ENCODE measurements at regions not wholly inside any gene's neighbourhood (a gene's known extent, or its start where the extent isn't known, plus 50 kb on each side); places are given as distances from the start of the nearest gene placed in this dataset.

DNA sequence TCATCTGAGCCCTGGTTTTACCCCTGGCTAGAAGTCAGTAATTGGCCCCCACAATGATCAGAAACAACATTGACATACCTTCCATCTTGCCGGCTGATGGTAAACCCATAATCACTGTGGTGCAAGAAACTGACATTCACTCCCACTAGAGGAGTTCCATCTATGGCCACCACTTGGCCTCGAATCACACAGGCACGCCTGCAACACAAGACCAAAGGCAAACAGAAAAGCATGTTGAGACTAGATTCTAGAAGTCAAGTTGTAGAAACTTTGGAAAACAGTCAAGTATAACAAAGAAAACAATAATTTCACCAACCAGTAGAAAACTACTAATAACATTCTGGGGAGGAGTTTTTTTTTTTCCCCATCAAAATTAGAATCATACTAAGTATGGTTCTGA lies 183.4 kb downstream of the SH2D1A start:
- DNase-seq, result no peak

DNA sequence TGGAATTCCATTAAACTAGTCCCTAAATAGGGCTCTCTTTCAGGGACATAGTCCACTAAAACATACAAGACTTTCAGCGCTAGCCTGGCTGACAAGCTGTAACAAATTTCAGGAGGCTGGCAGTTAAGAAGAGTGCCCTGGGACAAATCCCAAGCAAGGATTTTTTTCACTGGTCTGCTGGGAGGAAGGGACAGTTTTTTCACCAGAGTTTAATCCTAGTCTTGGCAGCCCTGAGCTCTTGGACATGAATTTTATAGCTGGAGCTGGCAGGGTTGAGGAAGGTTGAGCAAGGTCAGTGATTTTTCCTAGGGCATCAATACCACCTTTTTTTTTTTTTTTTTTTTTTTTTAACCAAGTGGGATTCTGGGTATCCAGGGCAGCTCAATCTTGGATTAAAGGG lies 184.4 kb downstream of the SH2D1A start:
- DNase-seq, result no peak

DNA sequence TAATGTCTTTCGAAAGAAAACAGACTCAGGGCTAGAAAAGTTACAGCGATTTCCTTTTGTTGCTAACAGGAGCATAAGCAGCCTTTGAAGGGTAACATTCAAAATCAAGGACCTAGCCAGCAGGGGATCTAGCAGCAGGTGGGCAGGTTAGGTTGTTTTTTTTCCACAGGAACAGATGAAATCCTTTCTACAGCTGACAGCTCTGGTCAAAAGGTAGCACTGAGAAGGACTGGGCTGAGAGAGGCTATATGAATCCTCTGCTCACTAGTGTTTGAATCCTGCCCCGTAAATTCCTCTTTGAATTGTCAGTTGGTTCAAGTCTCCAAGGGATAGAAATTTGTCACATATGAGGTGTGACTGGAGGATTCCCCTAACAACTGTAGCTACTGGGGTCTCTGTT lies 188.2 kb downstream of the SH2D1A start:
- DNase-seq, result no peak

DNA sequence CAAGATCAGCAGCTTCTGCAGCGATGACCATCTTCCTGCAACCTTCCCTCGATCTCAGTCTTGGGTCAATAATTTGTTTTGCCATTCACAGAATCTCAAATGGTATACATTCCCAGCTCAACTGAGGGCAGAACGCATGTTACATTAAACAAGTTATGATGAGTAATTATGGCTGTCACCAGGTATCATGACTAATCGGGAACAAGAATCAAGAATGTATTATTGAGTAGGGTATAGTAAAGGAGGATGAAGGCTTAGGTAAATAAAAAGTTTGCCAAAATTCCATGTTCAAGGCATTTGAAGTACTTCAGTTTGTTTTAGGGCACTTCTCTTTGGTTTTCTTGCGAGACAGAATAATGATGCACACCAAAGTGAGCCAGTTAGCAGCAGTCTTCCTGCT lies 194.1 kb downstream of the SH2D1A start:
- no peak for DNase-seq

DNA sequence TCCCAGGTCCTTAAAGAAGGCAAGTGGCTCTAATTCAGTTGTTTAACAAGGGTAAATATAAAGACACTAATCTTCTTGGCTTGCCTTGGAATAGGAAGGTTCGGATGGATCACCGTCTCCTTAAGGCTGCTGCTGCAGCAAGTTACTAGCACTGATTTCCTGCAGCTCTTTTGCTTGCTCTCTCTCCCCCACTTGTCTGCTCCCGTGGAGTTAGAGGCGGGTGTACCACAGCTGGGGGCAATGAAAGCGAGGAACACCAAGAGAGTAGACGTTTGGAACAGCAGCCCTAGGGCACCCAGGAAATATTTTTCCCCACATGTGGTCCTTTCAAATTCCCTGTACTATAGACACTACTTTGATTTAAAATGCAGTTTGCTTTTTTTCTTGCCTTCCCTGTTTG lies 202.2 kb downstream of the SH2D1A start:
- DNase-seq, result no peak

DNA sequence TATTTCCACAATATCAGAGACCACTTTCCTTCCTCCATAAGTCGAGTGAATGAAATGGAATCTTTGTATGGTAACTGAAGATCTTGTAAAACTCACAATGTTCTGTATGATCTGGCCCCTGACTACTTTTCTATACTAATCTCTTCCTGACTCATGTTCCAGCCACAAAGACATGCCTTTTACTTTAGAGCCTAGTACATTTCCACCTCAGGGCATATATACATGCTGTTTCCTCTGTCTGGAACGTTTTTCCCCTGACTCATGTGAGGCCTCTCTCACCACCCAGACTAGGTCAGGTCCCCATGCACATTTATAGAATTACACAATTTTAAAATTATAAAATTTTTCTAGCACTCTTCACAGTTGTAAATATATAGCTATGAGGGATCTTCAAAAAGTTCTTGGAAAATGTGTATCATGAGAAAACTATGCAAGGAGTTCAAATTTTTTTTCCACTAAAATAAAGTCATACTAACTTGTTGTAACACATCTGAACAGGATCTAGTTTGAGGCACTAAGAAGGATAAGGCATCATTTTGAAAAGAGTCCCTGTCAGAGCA lies 208.8 kb downstream of the SH2D1A start:
- DNase-seq, result no peak

DNA sequence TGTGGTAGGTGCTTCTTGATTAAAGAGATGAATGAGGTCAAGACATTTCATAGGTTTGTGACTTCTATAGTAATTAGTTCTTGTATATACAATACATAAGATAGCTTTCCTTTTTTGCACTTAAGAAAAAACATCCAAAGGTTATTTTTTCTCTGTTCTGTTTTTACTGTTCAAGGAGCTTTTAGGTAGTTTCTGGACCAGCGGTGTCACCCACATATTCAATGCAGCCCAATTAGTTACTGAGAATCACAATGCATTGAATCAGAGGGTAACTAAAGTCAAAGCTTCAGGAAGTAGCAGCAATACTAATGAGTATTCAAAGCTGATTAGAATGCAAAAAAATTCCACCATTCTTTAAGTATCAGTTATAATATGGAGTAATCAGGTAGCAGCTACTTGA lies 211.6 kb downstream of the SH2D1A start:
- DNase-seq, result no peak

DNA sequence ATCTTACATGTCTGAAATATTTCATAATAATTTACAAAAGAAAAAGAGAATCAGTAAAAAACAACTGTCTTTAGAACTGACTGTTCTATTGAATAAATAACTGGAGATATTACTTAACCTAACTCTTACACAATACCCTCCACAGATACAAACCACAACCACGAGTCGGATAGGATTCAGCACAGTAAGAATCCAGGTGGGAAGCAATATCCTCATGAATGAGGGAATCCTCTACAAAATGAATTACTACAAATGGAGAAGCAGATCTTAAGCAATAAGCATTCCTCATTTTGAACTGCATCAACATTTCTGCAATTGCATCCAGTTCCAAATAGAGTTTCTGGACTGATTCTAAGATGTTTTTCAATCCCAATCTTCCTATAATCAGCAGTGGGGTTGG lies 227.1 kb downstream of the SH2D1A start:
- no peak for DNase-seq

DNA sequence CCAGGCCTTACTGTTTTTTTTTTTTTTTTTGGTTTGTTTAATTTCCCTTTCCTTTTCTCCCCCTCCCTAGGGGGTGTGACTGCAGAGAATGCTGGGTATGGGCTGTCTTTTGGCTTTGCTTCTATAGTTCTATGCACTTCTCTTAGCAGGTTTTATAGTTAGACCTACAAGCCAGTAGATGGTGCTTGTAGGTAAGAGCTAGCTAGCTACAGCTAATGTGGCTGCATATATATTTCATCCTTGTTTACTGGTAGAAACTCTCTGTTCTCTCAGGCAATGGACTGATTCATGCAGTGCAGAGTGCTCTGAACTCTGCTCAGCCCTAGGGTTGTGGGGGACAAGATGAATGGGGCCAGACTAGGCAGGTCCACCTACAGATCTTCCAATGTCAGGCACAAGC lies 246.4 kb downstream of the SH2D1A start:
- no peak for DNase-seq

DNA sequence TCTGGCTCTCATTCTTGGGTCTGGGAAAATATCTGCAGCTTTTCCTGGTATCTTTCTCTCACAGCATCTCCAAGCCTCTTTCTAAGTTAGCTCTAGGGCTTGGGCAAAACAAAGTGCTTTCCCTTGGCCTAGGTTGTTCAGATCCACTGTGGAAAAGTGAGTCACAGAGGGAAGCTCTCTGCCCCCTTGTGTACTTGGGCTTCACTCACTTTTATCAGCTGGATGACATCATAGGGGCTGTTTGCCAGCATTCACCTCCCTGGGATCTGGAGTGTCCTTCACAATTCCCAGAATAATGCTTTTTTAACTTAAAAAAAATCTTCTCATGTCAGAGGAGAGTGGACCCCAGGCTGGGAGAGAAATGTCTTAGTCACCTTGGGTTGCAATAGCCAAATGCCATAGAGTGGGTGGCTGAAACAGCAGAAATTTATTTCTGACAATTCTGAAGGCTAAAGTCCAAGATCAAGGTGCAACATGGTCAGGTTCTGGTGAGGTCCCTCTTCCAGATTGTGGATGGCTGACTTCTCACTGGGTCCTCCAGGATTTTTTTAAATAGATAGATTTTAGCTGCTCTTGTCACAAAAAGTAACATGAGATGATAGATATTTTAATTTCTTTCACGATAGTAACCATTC lies 247.8 kb downstream of the SH2D1A start:
- no peak for DNase-seq

DNA sequence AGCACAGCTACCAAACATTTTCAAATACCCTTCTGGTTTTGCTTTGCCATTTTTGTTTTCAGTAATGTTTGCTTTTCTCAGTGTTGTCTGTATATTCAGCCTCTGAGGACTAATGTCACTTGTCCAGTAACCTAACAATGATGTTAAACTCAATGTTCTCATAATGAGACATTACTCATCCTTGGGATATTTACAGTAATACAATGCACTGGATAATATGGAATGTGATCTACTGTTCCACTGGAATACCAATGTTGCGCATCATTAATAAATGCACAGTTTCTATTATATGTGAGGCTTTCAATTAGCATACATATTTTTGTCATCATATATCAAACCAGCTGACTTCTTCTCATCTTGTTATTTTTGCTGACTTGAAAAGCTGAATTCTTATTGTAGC lies 259.1 kb downstream of the SH2D1A start:
- no peak for DNase-seq

DNA sequence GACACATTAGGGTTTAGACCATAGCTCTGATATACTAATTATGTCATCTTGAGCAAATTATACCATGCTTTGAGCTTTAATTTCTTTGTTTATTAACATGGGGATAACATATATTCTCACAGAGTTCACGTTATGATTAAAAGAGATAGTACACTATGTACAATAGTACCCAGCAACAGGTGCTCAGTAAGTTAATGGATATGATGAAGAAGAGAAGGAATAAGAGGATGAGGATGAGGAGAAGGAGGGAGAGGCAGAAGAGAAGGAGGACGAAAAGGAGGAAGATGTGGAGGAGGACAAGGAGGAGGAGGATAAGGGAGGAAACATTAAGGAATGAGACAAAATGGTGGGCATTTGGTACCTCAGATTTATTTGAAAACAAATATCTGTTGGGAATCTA lies 260.4 kb downstream of the SH2D1A start:
- no peak for DNase-seq

DNA sequence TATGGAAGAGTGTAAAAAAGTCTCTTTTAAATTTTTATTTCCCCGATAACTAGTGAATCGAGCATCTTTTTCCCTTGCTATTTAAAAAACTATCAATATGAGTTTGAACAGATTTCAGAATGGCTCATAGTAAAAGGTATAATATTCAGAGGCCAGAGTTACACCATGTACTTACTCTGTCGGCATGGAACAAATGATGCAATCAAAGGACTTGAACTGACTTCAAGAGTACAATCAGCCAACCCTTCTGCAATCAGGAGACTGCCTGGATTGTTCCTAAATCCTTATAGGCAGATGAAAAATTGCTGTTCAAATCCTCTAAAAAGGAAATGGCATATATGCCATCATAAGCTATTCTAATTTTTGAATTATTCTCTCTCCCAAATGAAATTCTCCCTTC lies 273.3 kb downstream of the SH2D1A start:
- DNase-seq, result no peak

DNA sequence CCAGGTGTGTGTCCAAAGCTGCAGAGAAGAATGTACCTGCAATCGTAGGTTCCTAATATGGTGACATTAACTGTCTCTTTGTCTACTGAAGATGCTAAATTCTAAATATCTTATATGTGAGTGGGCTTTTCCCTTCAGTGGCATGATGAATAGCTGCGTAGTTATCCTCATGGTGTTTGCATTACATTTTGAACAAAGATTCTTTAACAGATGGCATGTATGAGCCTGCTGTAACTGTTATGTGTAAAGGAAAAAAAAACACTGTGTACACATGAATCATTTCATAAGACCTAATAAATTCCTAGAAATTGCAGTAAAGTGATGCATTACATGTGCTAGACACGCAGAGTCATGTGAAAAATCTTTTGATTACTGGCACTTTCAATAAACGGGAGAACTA lies 288.0 kb downstream of the SH2D1A start:
- no peak for DNase-seq

DNA sequence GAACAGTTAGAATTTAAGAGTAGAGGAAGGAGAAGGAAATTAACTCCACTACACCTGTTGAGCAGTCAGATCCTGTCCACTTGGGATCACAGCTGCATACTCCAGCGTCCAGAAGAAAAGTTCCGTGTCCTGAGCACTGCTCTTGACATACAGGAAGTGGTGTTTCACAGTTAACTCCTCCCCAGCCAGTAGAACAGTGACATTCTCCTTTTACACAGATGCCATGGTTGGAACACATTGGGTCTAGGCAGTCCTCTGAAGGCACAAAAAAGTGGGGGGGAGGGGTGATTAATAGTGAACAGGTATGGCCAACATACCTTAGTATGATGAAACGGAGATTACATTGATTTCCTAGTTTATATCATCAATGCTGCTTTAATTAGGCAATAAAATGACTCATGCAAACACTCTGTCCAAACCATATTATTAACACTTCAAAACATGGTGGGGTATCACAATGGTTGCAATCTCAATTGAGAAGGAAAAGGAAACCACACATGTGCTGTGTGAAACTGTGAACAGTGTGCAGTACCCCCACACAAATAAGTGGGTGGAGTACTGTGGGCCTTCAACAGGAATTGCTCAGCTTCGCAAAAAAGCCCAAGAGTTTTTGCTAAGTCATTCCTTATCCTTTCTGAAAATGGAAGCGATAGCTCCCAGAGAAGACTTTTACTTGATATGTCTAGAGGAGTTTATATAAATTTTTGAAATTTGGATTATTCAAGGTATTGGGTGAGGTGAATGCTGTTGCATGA lies 295.6 kb downstream of the SH2D1A start:
- DNase-seq, result no peak

DNA sequence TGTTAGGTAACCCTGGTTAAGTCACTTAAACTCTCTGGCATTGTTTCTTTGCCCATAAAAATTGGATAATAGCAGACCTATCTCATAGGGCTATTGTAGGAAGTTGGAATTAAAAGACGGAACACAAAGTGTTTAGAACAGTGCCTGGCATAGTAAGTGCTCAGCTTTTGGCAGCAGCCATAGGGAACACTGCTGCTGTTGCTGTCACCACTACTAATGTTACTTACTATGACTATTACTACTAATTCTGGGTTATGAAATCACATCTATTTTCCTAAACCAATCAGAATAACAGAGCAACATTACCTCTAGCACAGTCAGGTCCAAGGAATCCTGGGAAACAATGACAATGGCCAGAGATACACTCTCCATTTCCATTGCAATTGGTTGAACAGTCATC lies 300.0 kb downstream of the SH2D1A start:
- DNase-seq, result no peak

DNA sequence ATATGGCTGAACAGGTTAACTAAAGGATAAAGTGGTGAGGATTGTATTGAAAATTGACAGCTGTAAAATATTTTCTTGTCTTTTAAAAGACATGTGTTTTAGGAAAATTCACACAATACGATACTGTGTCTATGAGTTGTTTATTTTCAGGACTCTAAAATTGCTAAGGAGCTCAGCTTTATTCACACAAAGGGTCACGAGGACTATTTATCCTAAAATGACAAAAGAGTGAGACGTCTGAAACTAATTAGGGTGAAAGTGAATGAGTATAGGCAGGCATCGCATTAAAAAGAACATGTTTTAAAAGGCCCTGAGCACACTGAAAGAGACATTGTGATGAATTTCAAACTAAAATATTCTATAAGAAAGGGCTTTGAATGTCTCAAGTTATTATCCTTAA lies 304.7 kb downstream of the SH2D1A start:
- peak; percentile 22 for DNase-seq

DNA sequence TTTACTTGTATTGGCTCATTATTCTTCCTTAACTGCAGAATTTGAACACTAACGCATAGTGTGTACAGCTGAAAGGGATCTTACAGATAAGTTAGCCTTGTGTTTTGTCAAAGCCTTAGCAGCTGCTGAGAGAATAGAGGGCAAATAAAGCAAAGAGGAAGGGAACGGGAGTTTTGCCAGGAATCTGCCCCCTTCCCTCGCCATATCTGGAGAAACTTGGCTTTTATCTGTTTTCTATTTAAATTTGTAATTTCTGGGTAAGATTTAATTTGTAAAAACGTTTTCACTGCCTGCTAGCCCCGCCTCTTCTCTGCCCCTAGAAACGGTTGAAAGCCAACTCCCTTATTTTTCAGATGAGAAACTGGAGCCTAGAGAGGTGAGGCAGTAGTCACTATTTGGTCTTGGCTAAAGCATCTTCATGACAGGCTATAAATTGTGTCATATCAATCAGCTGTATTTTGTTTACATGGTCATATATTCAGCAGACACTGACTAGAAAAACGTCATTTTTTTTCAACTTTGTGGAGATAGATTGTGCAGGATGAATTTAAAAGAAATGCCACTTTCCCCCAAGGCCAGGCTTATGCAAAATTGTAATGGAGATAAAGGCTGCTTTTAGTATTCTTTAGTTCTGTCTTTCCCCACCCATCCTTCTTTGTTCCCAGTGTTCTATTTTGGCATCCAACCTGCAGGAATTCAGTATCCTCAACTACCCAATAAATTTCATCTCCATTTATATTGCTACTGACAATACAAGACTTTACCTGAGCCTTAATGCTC lies 319.4 kb downstream of the SH2D1A start:
- no peak for DNase-seq

DNA sequence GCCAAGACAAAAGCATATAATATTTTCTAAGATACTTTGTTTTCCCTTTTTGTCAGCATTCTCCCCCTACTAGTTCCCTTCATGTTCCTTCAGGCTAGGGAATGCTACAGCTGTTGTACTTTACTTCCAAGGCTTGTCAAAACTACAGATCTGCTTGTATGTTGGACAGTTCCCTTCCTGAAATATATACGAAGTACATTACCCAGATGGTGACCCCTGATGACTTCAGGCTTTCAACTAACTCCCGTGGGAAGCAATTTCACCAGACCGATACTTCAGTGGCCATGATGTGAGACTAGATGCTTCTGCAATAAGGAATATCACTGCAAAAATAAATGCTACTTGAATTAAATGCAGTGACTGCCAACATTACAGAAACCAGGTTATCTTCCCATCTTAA lies 332.8 kb downstream of the SH2D1A start:
- no peak for DNase-seq

DNA sequence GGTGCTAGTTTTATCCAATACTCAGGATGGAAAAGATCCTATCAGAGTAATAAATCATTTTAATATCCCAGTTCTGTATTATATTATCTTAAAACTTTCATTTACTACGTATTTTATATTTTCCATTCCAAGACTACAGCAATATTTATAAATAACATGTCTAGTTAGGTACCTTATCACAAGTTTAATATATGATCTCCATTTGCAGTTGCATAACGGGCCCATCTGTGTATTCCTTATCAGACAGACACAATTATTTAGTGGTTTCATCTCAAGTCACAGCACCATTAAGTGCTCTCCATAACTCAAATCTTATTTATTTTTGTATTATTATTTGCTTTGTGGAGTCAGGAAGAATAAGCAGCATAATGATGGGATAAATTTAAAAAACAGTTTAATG lies 333.9 kb downstream of the SH2D1A start:
- DNase-seq, result no peak

DNA sequence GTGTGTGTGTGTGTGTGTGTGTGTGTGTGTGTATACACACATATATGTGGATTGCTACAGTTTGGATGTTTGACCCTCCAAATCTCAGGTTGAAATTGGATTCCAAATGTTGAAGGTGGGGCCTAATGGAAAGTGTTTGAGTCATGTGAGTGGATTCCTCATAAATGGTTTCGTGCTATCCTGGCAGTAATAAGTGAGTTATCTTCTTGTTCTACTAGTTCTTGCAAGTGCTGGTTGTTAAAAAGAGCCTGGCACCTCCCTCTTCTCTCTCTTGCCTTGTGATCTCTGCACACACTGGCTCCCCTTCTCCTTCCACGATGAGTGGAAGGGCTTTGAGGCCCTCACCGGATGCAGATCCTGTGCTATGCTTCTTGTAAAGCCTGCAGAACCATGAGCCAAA lies 344.1 kb downstream of the SH2D1A start:
- no peak for DNase-seq

DNA sequence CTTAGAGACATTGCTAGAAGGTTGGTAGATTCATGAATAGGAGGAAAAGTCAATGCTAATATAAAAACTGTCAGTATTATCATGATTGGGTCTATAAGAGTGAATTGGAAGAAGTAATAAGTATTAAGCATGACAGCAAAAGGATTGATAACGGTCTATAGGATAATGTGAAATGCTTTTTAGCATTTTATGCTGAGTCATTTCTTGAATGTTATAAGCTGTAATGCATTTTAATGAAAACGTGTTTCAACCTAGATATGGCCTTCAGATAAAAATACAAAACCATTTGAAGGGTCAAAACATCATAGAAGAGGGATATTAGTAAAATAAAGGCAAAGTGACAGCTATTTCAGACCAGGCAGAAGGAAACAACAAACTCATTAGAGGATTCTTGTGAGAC lies 353.5 kb downstream of the SH2D1A start:
- DNase-seq, result no peak

DNA sequence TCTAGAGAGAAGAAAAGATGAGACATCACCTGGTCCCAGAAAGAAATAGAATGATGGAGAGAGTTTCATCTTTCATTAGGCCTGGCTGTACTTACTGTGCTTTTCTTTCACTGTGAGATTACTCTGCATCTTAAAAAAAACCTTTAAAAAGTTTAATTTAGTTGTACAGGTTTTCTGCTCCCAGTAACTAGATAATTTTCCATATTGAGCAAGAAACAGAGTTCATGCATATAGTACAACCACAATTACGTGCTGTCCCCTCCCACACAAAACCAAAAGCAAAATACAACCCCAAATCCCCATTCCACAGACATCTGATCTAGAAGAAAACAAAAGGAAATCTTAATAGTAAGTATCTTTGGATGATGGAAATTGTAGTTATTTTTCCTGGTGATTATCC lies 371.2 kb downstream of the SH2D1A start:
- no peak for DNase-seq

DNA sequence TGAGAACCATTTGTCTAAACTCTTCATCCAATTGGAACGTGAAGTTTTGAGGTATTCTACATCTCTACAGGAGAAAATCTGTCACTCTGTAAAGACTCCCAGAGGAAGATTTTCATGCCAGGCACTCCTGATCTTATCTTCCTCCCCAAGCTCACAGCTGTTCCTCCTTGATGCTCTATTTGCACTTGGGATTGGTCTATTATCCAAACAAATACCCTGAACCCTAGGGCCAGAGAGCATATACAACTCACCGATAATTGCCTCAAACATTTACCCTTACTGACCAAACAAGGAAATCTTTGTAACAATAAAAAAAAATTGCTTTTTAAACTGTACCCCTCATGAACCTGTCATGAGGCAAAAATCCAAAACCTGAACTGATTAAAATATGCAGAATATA lies 372.7 kb downstream of the SH2D1A start:
- no peak for DNase-seq

All from NCI-H1436 (cell line).